GM12872 (cell line): ENCODE measurements at regions not wholly inside any gene's neighbourhood (a gene's known extent, or its start where the extent isn't known, plus 50 kb on each side); places are given as distances from the start of the nearest gene placed in this dataset.

ENCODE experiments used
- CTCF ChIP-seq: IDR thresholded peaks from 3 replicates; pipeline ENCODE4 v1.5.1; 2011; ENCODE audit warnings: low read depth, mild to moderate bottlenecking, low read length, moderate library complexity; ENCODE audit not compliant: insufficient read depth

- no peak for TF ChIP-seq CTCF
Measured at GRCh38 chr6:90677440-90677839, 90.6 kb upstream of the MAP3K7 start.

- TF ChIP-seq CTCF: no peak
Measured at GRCh38 chr6:90676516-90677300, 89.8 kb upstream of the MAP3K7 start.

GRCh38 chr6:90669846-90670245, 83.0 kb upstream of the MAP3K7 start:
- no peak for TF ChIP-seq CTCF

GRCh38 chr6:90669420-90669819, 82.5 kb upstream of the MAP3K7 start:
- no peak for TF ChIP-seq CTCF

- TF ChIP-seq CTCF: no peak
Measured at GRCh38 chr6:90668141-90668540, 81.3 kb upstream of the MAP3K7 start.

- no peak for TF ChIP-seq CTCF
Measured at GRCh38 chr6:90663873-90664272, 77.0 kb upstream of the MAP3K7 start.

GRCh38 chr6:90663106-90663505, 76.2 kb upstream of the MAP3K7 start:
- no peak for TF ChIP-seq CTCF
